HepG2 (cell line): ENCODE measurements at regions not wholly inside any gene's neighbourhood (a gene's known extent, or its start where the extent isn't known, plus 50 kb on each side); places are given as distances from the start of the nearest gene placed in this dataset.
A peak's percentile ranks its signal among the peaks of the same experiment; 100 is the strongest.

Experiments
- ATAC-seq: fragments of 200-7000 bp; cut with Tn5 transposase; 3 replicates; pipeline ENCODE4 v1.9.1; 2020; ENCODE audit warnings: mild to moderate bottlenecking, moderate library complexity
- BruUV-seq: library from RNA; stranded (reverse); fragments of 400-500 nt; replicated peaks from 2 replicates; lab custom pipeline; 2021; lab: Mats Ljungman, UMichigan
- CTCF ChIA-PET: fragments of 300-600 bp; formaldehyde crosslinking; extraction: SDS; loops from one replicate; lab custom pipeline; 2021; ENCODE audit warnings: low total read pairs, inconsistent platforms, low intra/inter-chr PET ratio; lab: Yijun Ruan, JAX
- POLR2A ChIA-PET: fragments of 350-600 bp; sonication (Branson Sonifier 250); formaldehyde crosslinking; loops from one replicate; lab custom pipeline; 2020; ENCODE audit warnings: antibody characterized with exemption, inconsistent platforms; lab: Yijun Ruan, JAX
- DNase-seq: peaks from one replicate; pipeline ENCODE4 v3.0.0-alpha.2; 2015; ENCODE audit warnings: low spot score
- FAIRE-seq: peaks from 3 replicates; lab custom pipeline; 2011; peaks lifted over from hg19 to GRCh38; lab: Jason Lieb, UNC
- H2AFZ ChIP-seq: one replicate; pipeline ENCODE4 v1.6.1; 2011; ENCODE audit warnings: low read length, inconsistent platforms
- H3K27ac ChIP-seq: fragments of 300-600 bp; 3 replicates; pipeline ENCODE4 v1.8.0; 2011; ENCODE audit warnings: mixed run types, mild to moderate bottlenecking, mixed read lengths, low read length, inconsistent platforms; ENCODE audit not compliant: insufficient read depth; ENCODE audit errors: extremely low read length
- H3K27me3 ChIP-seq, 2 experiments: fragments of 200-600 bp in 1 of 2; 2 replicates in 1 of 2; 3 replicates in 1 of 2; pipeline versions ENCODE4 v1.6.0 to v1.8.0; 2011; ENCODE audit warnings: low read length in 2 of 2, mild to moderate bottlenecking in 2 of 2, moderate library complexity in 2 of 2, inconsistent platforms in 1 of 2; ENCODE audit not compliant: insufficient read depth in 2 of 2, control insufficient read depth in 1 of 2
- H3K36me3 ChIP-seq, 2 experiments: fragments of 200-600 bp in 1 of 2; replicated peaks in 1 of 2; 2 replicates in 1 of 2; 3 replicates in 1 of 2; pipeline versions ENCODE4 v1.5.1 to v1.8.0; 2011; ENCODE audit warnings: low read length in 2 of 2, inconsistent platforms in 1 of 2; ENCODE audit not compliant: insufficient read depth in 2 of 2, control insufficient read depth in 1 of 2
- H3K4me1 ChIP-seq: 2 replicates; pipeline ENCODE4 v1.5.1; 2012; ENCODE audit warnings: low read length, inconsistent platforms; ENCODE audit not compliant: insufficient read depth
- H3K4me2 ChIP-seq: 2 replicates; pipeline ENCODE4 v1.6.0; 2011; ENCODE audit warnings: low read depth, low read length, inconsistent platforms
- H3K4me3 ChIP-seq, 3 experiments: fragments of 200-600 bp in 1 of 3; sonication (generic), shearing (Covaris generic) in 1 of 3; replicated peaks in 1 of 3; 2 replicates each; pipeline ENCODE4 v1.5.1; 2011 to 2016; ENCODE audit warnings: low read length in 3 of 3, inconsistent platforms in 2 of 3, low read depth in 2 of 3, mild to moderate bottlenecking in 2 of 3, control low read depth in 1 of 3, mixed read lengths in 1 of 3; ENCODE audit not compliant: insufficient read depth in 1 of 3
- H3K79me2 ChIP-seq: one replicate; pipeline ENCODE4 v1.6.1; 2011; ENCODE audit warnings: low read length, inconsistent platforms; ENCODE audit not compliant: insufficient read depth
- H3K9ac ChIP-seq: 2 replicates; pipeline ENCODE4 v1.6.0; 2011; ENCODE audit warnings: mild to moderate bottlenecking, low read depth, low read length, inconsistent platforms; ENCODE audit not compliant: insufficient read depth
- H3K9me3 ChIP-seq: 2 replicates; pipeline ENCODE4 v1.5.1; 2012; ENCODE audit warnings: mild to moderate bottlenecking, low read length
- H4K20me1 ChIP-seq: 2 replicates; pipeline ENCODE4 v1.6.0; 2011; ENCODE audit warnings: inconsistent platforms, mild to moderate bottlenecking, low read length, moderate library complexity; ENCODE audit not compliant: insufficient read depth
- ATF5 ChIP-seq: sonication (generic); formaldehyde crosslinking; IDR thresholded peaks from 2 replicates; pipeline ENCODE4 v1.4.0; 2020; ENCODE audit warnings: mild to moderate bottlenecking, low read depth, missing genetic modification reagents
- ELK4 ChIP-seq: sonication (generic); formaldehyde crosslinking; IDR thresholded peaks from 2 replicates; pipeline ENCODE4 v1.9.0; 2021; ENCODE audit warnings: missing genetic modification reagents, borderline replicate concordance
- NRL ChIP-seq: sonication (generic); formaldehyde crosslinking; IDR thresholded peaks from 2 replicates; pipeline ENCODE4 v1.5.0; 2020; ENCODE audit warnings: missing genetic modification reagents, mild to moderate bottlenecking, moderate library complexity, borderline replicate concordance
- PCBP2 ChIP-seq: fragments of 200-400 bp; formaldehyde crosslinking; optimal IDR thresholded peaks from 2 replicates; pipeline ENCODE3; 2018; ENCODE audit warnings: low read length, low read depth; ENCODE audit not compliant: poor library complexity, severe bottlenecking
- POLR2AphosphoS2 ChIP-seq: IDR thresholded peaks from 2 replicates; pipeline ENCODE4 v1.6.1; 2011; ENCODE audit warnings: low read depth, low read length, improper control_type of control experiment
- SP5 ChIP-seq: IDR thresholded peaks from 2 replicates; pipeline ENCODE4 v1.6.1; 2016; ENCODE audit warnings: low read depth, borderline replicate concordance
- STAG1 ChIP-seq: sonication (generic); formaldehyde crosslinking; IDR thresholded peaks from 2 replicates; pipeline ENCODE4 v1.4.0; 2020; ENCODE audit warnings: missing genetic modification reagents
- ZNF20 ChIP-seq: sonication (generic); formaldehyde crosslinking; IDR thresholded peaks from 2 replicates; pipeline ENCODE4 v1.4.0; 2020; ENCODE audit warnings: mild to moderate bottlenecking, moderate library complexity, missing genetic modification reagents
- ZNF510 ChIP-seq: sonication (generic); formaldehyde crosslinking; IDR thresholded peaks from 2 replicates; pipeline ENCODE4 v1.4.0; 2020; ENCODE audit warnings: low read depth, mild to moderate bottlenecking, missing genetic modification reagents
- ZNF562 ChIP-seq: sonication (generic); formaldehyde crosslinking; IDR thresholded peaks from 2 replicates; pipeline ENCODE4 v1.8.0; 2022; ENCODE audit warnings: missing genetic modification reagents, borderline replicate concordance
- ZNF563 ChIP-seq: sonication (generic); formaldehyde crosslinking; IDR thresholded peaks from 2 replicates; pipeline ENCODE4 v1.8.0; 2022; ENCODE audit warnings: mild to moderate bottlenecking, moderate library complexity, missing genetic modification reagents
- ZNF773 ChIP-seq: sonication (generic); formaldehyde crosslinking; IDR thresholded peaks from 2 replicates; pipeline ENCODE4 v1.4.0; 2020; ENCODE audit warnings: missing genetic modification reagents, borderline replicate concordance
- ZNF784 ChIP-seq: sonication (generic); formaldehyde crosslinking; IDR thresholded peaks from 2 replicates; pipeline ENCODE4 v1.5.1; 2020; ENCODE audit warnings: missing genetic modification reagents, mild to moderate bottlenecking, borderline replicate concordance
- ZNF891 ChIP-seq: sonication (generic); formaldehyde crosslinking; IDR thresholded peaks from 2 replicates; pipeline ENCODE4 v1.5.0; 2020; ENCODE audit warnings: mild to moderate bottlenecking, missing genetic modification reagents
- ZSCAN12 ChIP-seq: sonication (generic); formaldehyde crosslinking; IDR thresholded peaks from 2 replicates; pipeline ENCODE4 v1.9.0; 2021; ENCODE audit warnings: mild to moderate bottlenecking, missing genetic modification reagents
- WGBS: methylation state at CpG from one replicate; pipeline ENCODE4 v1.1.6; 2017; ENCODE audit warnings: low lambda C conversion rate; 5-methylcytosine and 5-hydroxymethylcytosine counted together
- in situ Hi-C: cut with HindIII; loops from 2 replicates; pipeline ENCODE4 v1.10.0; 2017; ENCODE audit warnings: low pct_unique_long_range_greater_than_20kb; ENCODE audit not compliant: extremely low pct_ligation_motif_present
- intact Hi-C: fragments of 100-400 bp; cut with micrococcal nuclease; formaldehyde crosslinking; loops from one replicate; pipeline ENCODE4 v1.10.0; 2022; ENCODE audit not compliant: unreplicated experiment
- TF ChIP-seq, protein P1 (sequence below): sonication (generic); formaldehyde crosslinking; IDR thresholded peaks from 2 replicates; pipeline ENCODE4 v1.9.0; 2021; ENCODE audit warnings: missing genetic modification reagents, borderline replicate concordance
- TF ChIP-seq, protein P2 (sequence below): IDR thresholded peaks from 2 replicates; pipeline ENCODE4 v1.6.1; 2016; ENCODE audit warnings: mild to moderate bottlenecking

DNA sequence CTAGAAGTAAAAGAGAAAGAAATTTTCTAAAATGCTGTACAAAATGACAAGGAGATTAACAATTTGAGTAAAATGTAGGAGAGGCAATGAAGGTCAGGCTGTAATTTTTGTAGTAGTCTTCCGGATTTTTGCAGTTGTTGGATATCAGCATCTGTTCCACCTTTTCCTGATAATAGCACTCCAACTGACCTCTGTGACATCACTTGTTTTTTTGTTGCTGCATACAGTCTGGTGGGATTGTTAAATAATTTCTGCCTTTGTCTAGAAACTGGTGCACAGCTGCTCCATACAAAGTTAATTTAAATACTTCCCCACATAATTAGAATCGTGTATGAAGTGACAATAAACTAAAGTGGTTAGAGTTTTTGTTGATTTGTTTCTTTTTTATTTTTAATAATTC, 731.4 kb downstream of the PLOD2 start (continued):
- TF ChIP-seq ZNF562 (CRISPR knock-in tag), result no peak
- no peak for TF ChIP-seq NRL (CRISPR knock-in tag)
- no peak for TF ChIP-seq POLR2AphosphoS2

GRCh38 chr3:145448436-145448835, 712.5 kb downstream of the PLOD2 start:
- ATAC-seq (no peak), DNase-seq (peak; percentile 2), FAIRE-seq (no peak)
- 2% methylated on average over 3 of the region's 3 CpGs for WGBS
- H3K9me3 ChIP-seq, result no peaks in the 10 kb centered on the region
- H3K4me2 ChIP-seq, result no peak overlapping the region
- no TSS peak for BruUV-seq
- no peaks in the 10 kb centered on the region for H4K20me1 ChIP-seq
- POLR2A ChIA-PET, result no interaction called here
- no peaks in the 10 kb centered on the region for H3K27me3 ChIP-seq
- intact Hi-C loops, result loop anchor here (10.0 kb wide), 1 partner anchor 66 kb away; no protein-coding TSS in a partner anchor
- H2AFZ ChIP-seq, result no peak overlapping the region
- H3K79me2 ChIP-seq, result no peaks in the 10 kb centered on the region
- no peaks in the 10 kb centered on the region for H3K36me3 ChIP-seq
- in situ Hi-C loops, result no loop called here
- no peak overlapping the region for H3K9ac ChIP-seq
- H3K4me1 ChIP-seq, result no peaks in the 10 kb centered on the region
- CTCF ChIA-PET, result no interaction called here
- no peak overlapping the region for H3K4me3 ChIP-seq
- no peak overlapping the region for H3K27ac ChIP-seq
- TF ChIP-seq ZNF563 (CRISPR knock-in tag) (no peak), ZSCAN12 (CRISPR knock-in tag) (no peak), ZNF20 (CRISPR knock-in tag) (no peak), SP5 (no peak), ATF5 (no peak), ZNF773 (CRISPR knock-in tag) (no peak), ZNF784 (no peak), PCBP2 (no peak), ZNF891 (CRISPR knock-in tag) (no peak), ELK4 (CRISPR knock-in tag) (no peak), STAG1 (CRISPR knock-in tag) (no peak), ZNF510 (CRISPR knock-in tag) (no peak)
- TF ChIP-seq, protein P1, sequence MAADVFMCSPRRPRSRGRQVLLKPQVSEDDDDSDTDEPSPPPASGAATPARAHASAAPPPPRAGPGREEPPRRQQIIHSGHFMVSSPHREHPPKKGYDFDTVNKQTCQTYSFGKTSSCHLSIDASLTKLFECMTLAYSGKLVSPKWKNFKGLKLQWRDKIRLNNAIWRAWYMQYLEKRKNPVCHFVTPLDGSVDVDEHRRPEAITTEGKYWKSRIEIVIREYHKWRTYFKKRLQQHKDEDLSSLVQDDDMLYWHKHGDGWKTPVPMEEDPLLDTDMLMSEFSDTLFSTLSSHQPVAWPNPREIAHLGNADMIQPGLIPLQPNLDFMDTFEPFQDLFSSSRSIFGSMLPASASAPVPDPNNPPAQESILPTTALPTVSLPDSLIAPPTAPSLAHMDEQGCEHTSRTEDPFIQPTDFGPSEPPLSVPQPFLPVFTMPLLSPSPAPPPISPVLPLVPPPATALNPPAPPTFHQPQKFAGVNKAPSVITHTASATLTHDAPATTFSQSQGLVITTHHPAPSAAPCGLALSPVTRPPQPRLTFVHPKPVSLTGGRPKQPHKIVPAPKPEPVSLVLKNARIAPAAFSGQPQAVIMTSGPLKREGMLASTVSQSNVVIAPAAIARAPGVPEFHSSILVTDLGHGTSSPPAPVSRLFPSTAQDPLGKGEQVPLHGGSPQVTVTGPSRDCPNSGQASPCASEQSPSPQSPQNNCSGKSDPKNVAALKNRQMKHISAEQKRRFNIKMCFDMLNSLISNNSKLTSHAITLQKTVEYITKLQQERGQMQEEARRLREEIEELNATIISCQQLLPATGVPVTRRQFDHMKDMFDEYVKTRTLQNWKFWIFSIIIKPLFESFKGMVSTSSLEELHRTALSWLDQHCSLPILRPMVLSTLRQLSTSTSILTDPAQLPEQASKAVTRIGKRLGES, result no peak
- TF ChIP-seq, protein P2, sequence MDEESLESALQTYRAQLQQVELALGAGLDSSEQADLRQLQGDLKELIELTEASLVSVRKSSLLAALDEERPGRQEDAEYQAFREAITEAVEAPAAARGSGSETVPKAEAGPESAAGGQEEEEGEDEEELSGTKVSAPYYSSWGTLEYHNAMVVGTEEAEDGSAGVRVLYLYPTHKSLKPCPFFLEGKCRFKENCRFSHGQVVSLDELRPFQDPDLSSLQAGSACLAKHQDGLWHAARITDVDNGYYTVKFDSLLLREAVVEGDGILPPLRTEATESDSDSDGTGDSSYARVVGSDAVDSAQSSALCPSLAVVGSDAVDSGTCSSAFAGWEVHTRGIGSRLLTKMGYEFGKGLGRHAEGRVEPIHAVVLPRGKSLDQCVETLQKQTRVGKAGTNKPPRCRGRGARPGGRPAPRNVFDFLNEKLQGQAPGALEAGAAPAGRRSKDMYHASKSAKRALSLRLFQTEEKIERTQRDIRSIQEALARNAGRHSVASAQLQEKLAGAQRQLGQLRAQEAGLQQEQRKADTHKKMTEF, result no peak
